NT2/D1 (cell line): ENCODE measurements at regions not wholly inside any gene's neighbourhood (a gene's known extent, or its start where the extent isn't known, plus 50 kb on each side); places are given as distances from the start of the nearest gene placed in this dataset.

Experiments
- SUZ12 ChIP-seq: IDR thresholded peaks from 2 replicates; pipeline ENCODE4 v1.6.1; 2011; ENCODE audit not compliant: insufficient read length, insufficient read depth; ENCODE audit errors: extremely low read depth
- YY1 ChIP-seq: IDR thresholded peaks from 2 replicates; pipeline ENCODE4 v1.6.1; 2011; ENCODE audit not compliant: insufficient read length, insufficient read depth
- ZNF274 ChIP-seq: IDR thresholded peaks from 2 replicates; pipeline ENCODE4 v1.6.1; 2011; ENCODE audit warnings: mild to moderate bottlenecking, low read depth, low read length

DNA sequence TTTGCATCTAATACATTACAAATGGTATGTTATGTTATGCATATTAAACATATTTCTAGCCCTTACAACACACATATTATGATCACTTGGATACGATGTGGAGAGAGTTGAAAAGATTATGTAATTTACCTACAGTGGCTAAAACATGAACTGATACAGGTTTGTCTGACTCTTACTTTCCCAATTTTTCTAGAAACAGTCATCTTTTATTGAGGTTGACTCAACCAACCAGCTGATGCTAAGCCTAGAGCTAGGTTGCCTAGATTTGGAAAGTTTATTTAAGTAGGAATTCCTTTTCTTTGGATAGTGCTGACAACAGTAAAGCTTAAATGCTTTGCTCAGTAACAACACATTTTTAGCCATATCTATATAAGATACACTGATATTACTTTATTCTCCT lies 1215.1 kb downstream of the ADGRL3 start:
- TF ChIP-seq ZNF274, result no peak
- no peak for TF ChIP-seq YY1
- no peak for TF ChIP-seq SUZ12
